PC-3 (cell line): ENCODE measurements at regions not wholly inside any gene's neighbourhood (a gene's known extent, or its start where the extent isn't known, plus 50 kb on each side); places are given as distances from the start of the nearest gene placed in this dataset.

Experiments used
- CTCF ChIP-seq: fragments of 300-600 bp; sonication (generic); conservative IDR thresholded peaks from 2 replicates; pipeline ENCODE4 v1.5.1; 2017; ENCODE audit warnings: antibody characterized with exemption, low read depth, mild to moderate bottlenecking, low read length
- EZH2 ChIP-seq: fragments of 300-600 bp; sonication (generic); IDR thresholded peaks from one replicate; pipeline ENCODE4 v1.6.1; 2017; ENCODE audit warnings: antibody characterized with exemption, mild to moderate bottlenecking, low read length; ENCODE audit not compliant: unreplicated experiment
- EZH2phosphoT487 ChIP-seq: fragments of 300-600 bp; sonication (generic); IDR thresholded peaks from 2 replicates; pipeline ENCODE4 v1.6.1; 2018; ENCODE audit warnings: mild to moderate bottlenecking, antibody characterized with exemption, low read length, borderline replicate concordance

- TF ChIP-seq CTCF (no peak), EZH2phosphoT487 (no peak), EZH2 (no peak)
These were observed 1401.1 kb upstream of the RAG2 start for GRCh38 chr11:37999171-37999570.
